RWPE2 (cell line): ENCODE measurements at regions not wholly inside any gene's neighbourhood (a gene's known extent, or its start where the extent isn't known, plus 50 kb on each side); places are given as distances from the start of the nearest gene placed in this dataset.

ENCODE experiments used
- ATAC-seq: fragments of 200-7000 bp; cut with Tn5 transposase; 3 replicates; pipeline ENCODE4 v1.9.1; 2021; ENCODE audit warnings: low read depth
- DNase-seq: peaks from one replicate; pipeline ENCODE4 v3.0.0-alpha.2; 2020; ENCODE audit warnings: low spot score
- H3K27ac ChIP-seq: fragments of 450-650 bp; 2 replicates; pipeline ENCODE4 v1.5.1; 2017; ENCODE audit warnings: mild to moderate bottlenecking; ENCODE audit not compliant: poor library complexity, severe bottlenecking
- H3K27me3 ChIP-seq: fragments of 250-450 bp; sonication (Bioruptor Pico); 2 replicates; pipeline ENCODE4 v1.5.1; 2021; ENCODE audit warnings: mild to moderate bottlenecking, moderate library complexity; ENCODE audit not compliant: insufficient read depth, poor library complexity, severe bottlenecking
- H3K36me3 ChIP-seq: fragments of 250-450 bp; sonication (Bioruptor Pico); 2 replicates; pipeline ENCODE4 v1.5.1; 2020; ENCODE audit warnings: low read depth, mild to moderate bottlenecking, moderate library complexity
- H3K4me1 ChIP-seq: fragments of 250-450 bp; sonication (Bioruptor Pico); 2 replicates; pipeline ENCODE4 v1.5.1; 2021; ENCODE audit warnings: mild to moderate bottlenecking, moderate library complexity; ENCODE audit not compliant: insufficient read depth, poor library complexity, severe bottlenecking
- H3K4me3 ChIP-seq: fragments of 250-450 bp; sonication (Bioruptor Pico); 2 replicates; pipeline ENCODE4 v1.5.1; 2021; ENCODE audit warnings: mild to moderate bottlenecking, moderate library complexity; ENCODE audit not compliant: severe bottlenecking
- H3K9me3 ChIP-seq: fragments of 250-450 bp; sonication (Bioruptor Pico); 2 replicates; pipeline ENCODE4 v1.5.1; 2021; ENCODE audit warnings: mild to moderate bottlenecking, moderate library complexity; ENCODE audit not compliant: severe bottlenecking
- TF ChIP-seq, protein P1 (sequence below): fragments of 450-650 bp; IDR thresholded peaks from one replicate; pipeline ENCODE4 v1.5.1; 2017; ENCODE audit warnings: mild to moderate bottlenecking, moderate library complexity; ENCODE audit not compliant: poor library complexity, severe bottlenecking

DNA sequence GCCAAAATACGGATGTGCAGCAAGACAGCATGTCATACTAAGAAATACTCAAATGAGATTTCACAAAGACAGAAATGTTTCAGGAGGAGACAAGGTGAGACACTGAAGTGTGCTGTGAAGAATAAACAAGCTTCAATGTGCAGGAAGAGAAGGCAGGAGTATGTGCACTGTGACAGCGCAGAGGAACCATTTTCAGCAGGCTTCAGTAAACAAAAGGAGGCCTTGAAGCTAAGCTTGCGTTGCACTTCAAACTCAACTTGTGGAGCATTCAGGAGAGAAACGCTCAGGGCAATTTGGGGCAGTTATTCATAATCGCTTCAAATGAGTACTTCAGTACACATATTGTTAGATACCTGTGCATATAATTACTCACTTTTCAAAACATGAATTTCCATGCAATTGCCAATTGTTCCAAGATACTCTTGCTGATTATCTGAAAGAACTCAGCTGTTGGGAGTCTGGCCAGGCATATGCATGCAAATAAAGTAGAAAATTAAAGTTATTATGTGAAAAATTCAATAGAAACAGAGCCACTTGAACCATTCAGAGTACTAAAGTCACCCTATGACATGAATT, 234.2 kb upstream of the OPRM1 start:
- H3K27ac ChIP-seq: no peak overlapping the region
- no peak for ATAC-seq
- no peak overlapping the region for H3K4me3 ChIP-seq
- TF ChIP-seq, protein P1, sequence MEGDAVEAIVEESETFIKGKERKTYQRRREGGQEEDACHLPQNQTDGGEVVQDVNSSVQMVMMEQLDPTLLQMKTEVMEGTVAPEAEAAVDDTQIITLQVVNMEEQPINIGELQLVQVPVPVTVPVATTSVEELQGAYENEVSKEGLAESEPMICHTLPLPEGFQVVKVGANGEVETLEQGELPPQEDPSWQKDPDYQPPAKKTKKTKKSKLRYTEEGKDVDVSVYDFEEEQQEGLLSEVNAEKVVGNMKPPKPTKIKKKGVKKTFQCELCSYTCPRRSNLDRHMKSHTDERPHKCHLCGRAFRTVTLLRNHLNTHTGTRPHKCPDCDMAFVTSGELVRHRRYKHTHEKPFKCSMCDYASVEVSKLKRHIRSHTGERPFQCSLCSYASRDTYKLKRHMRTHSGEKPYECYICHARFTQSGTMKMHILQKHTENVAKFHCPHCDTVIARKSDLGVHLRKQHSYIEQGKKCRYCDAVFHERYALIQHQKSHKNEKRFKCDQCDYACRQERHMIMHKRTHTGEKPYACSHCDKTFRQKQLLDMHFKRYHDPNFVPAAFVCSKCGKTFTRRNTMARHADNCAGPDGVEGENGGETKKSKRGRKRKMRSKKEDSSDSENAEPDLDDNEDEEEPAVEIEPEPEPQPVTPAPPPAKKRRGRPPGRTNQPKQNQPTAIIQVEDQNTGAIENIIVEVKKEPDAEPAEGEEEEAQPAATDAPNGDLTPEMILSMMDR: no peak
- no peaks in the 10 kb centered on the region for H3K4me1 ChIP-seq
- H3K27me3 ChIP-seq: no peaks in the 10 kb centered on the region
- H3K36me3 ChIP-seq: no peaks in the 10 kb centered on the region
- DNase-seq: no peak
- H3K9me3 ChIP-seq: no peaks in the 10 kb centered on the region

DNA sequence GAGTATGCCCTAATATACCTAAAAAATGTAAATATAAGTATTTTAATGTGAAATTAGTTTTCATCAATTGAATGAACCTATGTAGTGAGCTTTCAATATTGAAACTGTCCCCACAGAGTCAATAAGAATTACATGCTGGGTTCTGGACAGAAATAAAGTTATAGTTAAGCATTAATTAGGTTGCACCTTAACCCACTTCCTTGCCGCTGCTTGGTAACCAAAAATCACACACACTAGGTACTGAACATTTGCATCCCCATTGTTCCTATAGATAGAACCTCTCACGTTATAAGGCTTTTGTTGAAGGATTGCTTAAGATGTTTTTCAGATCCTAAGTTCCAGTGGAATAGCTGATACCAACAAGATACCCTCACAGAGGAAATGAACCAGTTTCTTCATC, 237.1 kb upstream of the OPRM1 start:
- TF ChIP-seq, protein P1: no peak
- no peak for ATAC-seq
- Histone ChIP-seq H3K9me3 (no peaks in the 10 kb centered on the region), H3K36me3 (no peaks in the 10 kb centered on the region), H3K27ac (no peak overlapping the region), H3K4me3 (no peak overlapping the region), H3K4me1 (no peaks in the 10 kb centered on the region), H3K27me3 (no peaks in the 10 kb centered on the region)
- no peak for DNase-seq

DNA sequence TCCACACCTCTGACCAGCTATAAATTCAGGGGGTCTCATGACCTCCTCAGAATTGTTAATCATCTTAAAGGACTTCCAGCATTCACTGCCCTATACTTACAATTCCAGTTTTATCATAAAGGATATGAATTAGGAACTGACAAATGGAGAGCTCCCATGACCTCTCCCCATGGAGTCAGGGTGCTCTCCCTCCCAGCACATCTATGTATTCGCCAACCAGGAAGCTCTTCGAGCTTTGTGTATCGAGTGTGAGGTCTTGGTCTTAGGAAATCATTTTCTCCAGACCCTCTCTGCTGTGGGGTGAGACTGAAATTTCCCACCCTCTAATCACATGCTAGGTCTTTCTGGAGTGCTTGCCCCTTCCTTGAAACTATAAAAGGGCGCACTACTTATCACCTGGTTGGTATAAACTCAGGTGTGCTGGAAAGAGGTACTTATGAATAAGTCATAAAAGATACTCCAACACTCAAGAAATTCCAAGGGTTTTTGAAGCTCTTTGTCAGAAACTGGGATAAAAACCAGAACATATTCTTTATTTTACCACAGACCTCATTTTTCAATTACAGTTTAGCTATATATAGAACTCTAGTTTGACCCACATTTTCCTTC, 238.4 kb upstream of the OPRM1 start:
- ATAC-seq (no peak), DNase-seq (no peak)
- Histone ChIP-seq H3K9me3 (no peaks in the 10 kb centered on the region), H3K4me3 (no peak overlapping the region), H3K27ac (no peak overlapping the region), H3K36me3 (no peaks in the 10 kb centered on the region), H3K4me1 (no peaks in the 10 kb centered on the region), H3K27me3 (no peaks in the 10 kb centered on the region)
- TF ChIP-seq, protein P1: no peak

DNA sequence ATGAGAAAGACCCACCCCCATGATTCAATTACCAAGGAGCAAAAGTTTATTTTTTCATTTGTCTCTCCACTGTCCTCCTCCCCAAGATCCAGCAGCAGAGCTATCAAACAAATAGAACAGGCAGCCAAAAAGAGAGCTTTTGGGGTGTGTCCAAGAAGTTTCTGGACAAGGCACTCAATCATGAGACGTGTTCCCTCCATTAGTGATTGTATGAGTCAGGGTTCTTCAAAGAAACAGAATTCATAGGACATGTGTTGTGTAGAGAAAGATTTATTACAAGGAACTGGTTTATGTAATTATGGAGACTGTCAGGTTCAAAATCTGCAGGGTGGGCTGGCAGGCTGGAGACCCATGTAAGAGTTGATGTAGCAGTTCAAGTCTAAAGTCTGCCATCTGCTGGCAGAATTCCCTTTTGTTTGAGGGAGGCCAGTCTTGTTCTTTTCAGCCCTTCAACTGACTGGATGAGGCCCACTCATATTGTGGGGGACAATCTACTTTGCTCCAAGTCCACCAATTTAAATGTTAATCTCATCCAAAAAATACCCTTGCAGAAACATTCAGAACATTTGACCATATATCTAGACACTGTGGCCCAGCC, 248.1 kb upstream of the OPRM1 start:
- no peak for ATAC-seq
- TF ChIP-seq, protein P1: peak; percentile 11
- Histone ChIP-seq H3K9me3 (no peaks in the 10 kb centered on the region), H3K4me1 (peaks cover 10% of the 10 kb centered on the region), H3K36me3 (no peaks in the 10 kb centered on the region), H3K4me3 (no peak overlapping the region), H3K27me3 (no peaks in the 10 kb centered on the region), H3K27ac (peak overlapping the region; percentile 32)
- no peak for DNase-seq

DNA sequence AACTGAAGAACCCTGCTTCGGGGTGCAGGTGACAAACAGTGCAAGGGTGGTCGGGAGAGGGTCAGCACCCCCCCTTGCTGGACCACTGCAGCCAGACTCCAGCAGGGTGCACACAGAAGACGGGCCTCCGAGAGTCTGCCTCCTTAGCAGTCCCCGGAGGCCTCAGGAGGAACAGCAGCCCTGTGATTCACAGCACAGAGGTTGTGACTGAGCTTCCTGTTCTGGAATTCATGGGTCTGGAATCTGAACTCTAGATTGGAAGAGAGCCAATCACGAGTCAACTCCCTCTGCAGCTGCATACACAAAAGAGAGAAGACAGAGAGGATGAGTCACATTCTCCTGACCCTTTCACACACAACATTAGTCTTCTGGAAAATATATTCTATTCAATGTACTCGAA, 249.0 kb upstream of the OPRM1 start:
- H3K36me3 ChIP-seq: no peaks in the 10 kb centered on the region
- TF ChIP-seq, protein P1: no peak
- no peaks in the 10 kb centered on the region for H3K27me3 ChIP-seq
- ATAC-seq (peak; percentile 93), DNase-seq (no peak)
- H3K4me3 ChIP-seq: no peak overlapping the region
- H3K9me3 ChIP-seq: no peaks in the 10 kb centered on the region
- H3K27ac ChIP-seq: peak overlapping the region; percentile 32
- peaks cover 10% of the 10 kb centered on the region for H3K4me1 ChIP-seq
